Endothelial cell of umbilical vein (primary cell): ENCODE measurements at regions not wholly inside any gene's neighbourhood (a gene's known extent, or its start where the extent isn't known, plus 50 kb on each side); places are given as distances from the start of the nearest gene placed in this dataset.

Source experiments
- BruUV-seq: library from RNA; stranded (reverse); fragments of 400-500 nt; replicated peaks from 2 replicates; lab custom pipeline; 2021; lab: Mats Ljungman, UMichigan
- CTCF ChIA-PET: fragments of 300-600, 350-600 bp; sonication (Branson Sonifier 250); formaldehyde crosslinking; loops from one replicate; lab custom pipeline; 2021; ENCODE audit warnings: antibody characterized with exemption, inconsistent platforms; lab: Charles Lee
- POLR2A ChIA-PET: fragments of 300-600, 350-600 bp; sonication (Branson Sonifier 250); formaldehyde crosslinking; loops from one replicate; lab custom pipeline; 2021; ENCODE audit warnings: antibody characterized with exemption, inconsistent platforms; lab: Charles Lee
- DNase-seq: peaks from one replicate; pipeline ENCODE4 v3.0.0-alpha.2; 2011; ENCODE audit warnings: low read depth, low spot score
- FAIRE-seq: peaks from 2 replicates; lab custom pipeline; 2011; peaks lifted over from hg19 to GRCh38; lab: Jason Lieb, UNC
- H2AFZ ChIP-seq: 2 replicates; pipeline ENCODE4 v1.6.0; 2012; ENCODE audit warnings: low read depth, low read length, control low read depth, inconsistent platforms
- H3K27ac ChIP-seq: 2 replicates; pipeline ENCODE4 v1.5.1; 2011; ENCODE audit warnings: low read depth, mild to moderate bottlenecking, control low read depth, low read length, moderate library complexity; ENCODE audit not compliant: insufficient read depth
- H3K27me3 ChIP-seq, 2 experiments: 2 replicates each; pipeline versions ENCODE4 v1.6.0 to v1.6.1; 2011; ENCODE audit warnings: low read length in 2 of 2, mixed read lengths in 1 of 2; ENCODE audit not compliant: control insufficient read depth in 2 of 2, insufficient read depth in 2 of 2
- H3K36me3 ChIP-seq, 2 experiments: 2 replicates in 1 of 2; 3 replicates in 1 of 2; pipeline ENCODE4 v1.5.1; 2011; ENCODE audit warnings: low read length in 2 of 2, mild to moderate bottlenecking in 1 of 2, moderate library complexity in 1 of 2; ENCODE audit not compliant: control insufficient read depth in 2 of 2, insufficient read depth in 2 of 2; ENCODE audit errors: extremely low read depth in 1 of 2
- H3K4me1 ChIP-seq: 3 replicates; pipeline ENCODE4 v1.5.1; 2011; ENCODE audit warnings: mild to moderate bottlenecking, low read length; ENCODE audit not compliant: control insufficient read depth, insufficient read depth; ENCODE audit errors: extremely low read depth
- H3K4me2 ChIP-seq: 2 replicates; pipeline ENCODE4 v1.6.1; 2011; ENCODE audit warnings: low read length, control low read depth, mixed read lengths; ENCODE audit not compliant: insufficient read depth
- H3K4me3 ChIP-seq, 3 experiments: fragments of 200-600 bp in 1 of 3; sonication (generic), shearing (Covaris generic) in 1 of 3; replicated peaks in 1 of 3; 2 replicates each; pipeline ENCODE4 v1.5.1; 2011 to 2016; ENCODE audit warnings: control low read depth in 3 of 3, low read length in 3 of 3, mild to moderate bottlenecking in 2 of 3, inconsistent platforms in 1 of 3, low read depth in 1 of 3, moderate library complexity in 1 of 3; ENCODE audit not compliant: insufficient read depth in 1 of 3
- H3K79me2 ChIP-seq: 2 replicates; pipeline ENCODE4 v1.6.0; 2012; ENCODE audit warnings: low read length, inconsistent platforms; ENCODE audit not compliant: control insufficient read depth, insufficient read depth
- H3K9ac ChIP-seq: replicated peaks from 2 replicates; pipeline ENCODE3; 2011; ENCODE audit warnings: low read length, control low read depth; ENCODE audit not compliant: insufficient read depth; ENCODE audit errors: extremely low read depth
- H3K9me1 ChIP-seq: replicated peaks from 3 replicates; pipeline ENCODE4 v1.6.0; 2011; ENCODE audit warnings: mild to moderate bottlenecking, low read length; ENCODE audit not compliant: control insufficient read depth, insufficient read depth; ENCODE audit errors: extremely low read depth
- H3K9me3 ChIP-seq: replicated peaks from 2 replicates; pipeline ENCODE4 v1.5.1; 2012; ENCODE audit warnings: low read length, inconsistent platforms; ENCODE audit not compliant: control insufficient read depth, insufficient read depth
- H4K20me1 ChIP-seq: replicated peaks from 2 replicates; pipeline ENCODE3; 2011; ENCODE audit warnings: mild to moderate bottlenecking, low read length; ENCODE audit not compliant: control insufficient read depth, insufficient read depth; ENCODE audit errors: extremely low read depth
- CTCF ChIP-seq, 2 donors: IDR thresholded peaks; 1 replicate in 1 of 2; 2 replicates in 1 of 2; pipeline ENCODE4 v1.5.1; 2011; ENCODE audit warnings: low read length in 2 of 2, mild to moderate bottlenecking in 2 of 2, moderate library complexity in 2 of 2, control low read depth in 1 of 2, inconsistent platforms in 1 of 2, low read depth in 1 of 2; ENCODE audit not compliant: insufficient read depth in 1 of 2; ENCODE audit errors: extremely low read depth in 1 of 2
- EZH2 ChIP-seq: IDR thresholded peaks from 2 replicates; pipeline ENCODE4 v1.6.1; 2012; ENCODE audit warnings: borderline replicate concordance, low read depth, mild to moderate bottlenecking, moderate library complexity, low read length, inconsistent platforms; ENCODE audit not compliant: severe bottlenecking
- FOS ChIP-seq: IDR thresholded peaks from 2 replicates; pipeline ENCODE4 v1.6.1; 2011; ENCODE audit warnings: mild to moderate bottlenecking, low read length, moderate library complexity, borderline replicate concordance; ENCODE audit not compliant: insufficient read depth
- GATA2 ChIP-seq: IDR thresholded peaks from 2 replicates; pipeline ENCODE4 v1.7.0; 2011; ENCODE audit warnings: low read depth, mild to moderate bottlenecking, moderate library complexity, mixed read lengths, low read length; ENCODE audit not compliant: insufficient read length, insufficient read depth
- JUN ChIP-seq: IDR thresholded peaks from 2 replicates; pipeline ENCODE4 v1.6.1; 2011; ENCODE audit warnings: borderline replicate concordance, low read depth; ENCODE audit not compliant: insufficient read length, insufficient read depth
- MAX ChIP-seq: IDR thresholded peaks from 2 replicates; pipeline ENCODE4 v1.6.1; 2011; ENCODE audit not compliant: insufficient read depth, insufficient read length
- MYC ChIP-seq: IDR thresholded peaks from one replicate; pipeline ENCODE4 v1.6.1; 2011; ENCODE audit warnings: mild to moderate bottlenecking, low read depth, low read length
- POLR2A ChIP-seq: IDR thresholded peaks from 2 replicates; pipeline ENCODE4 v1.6.1; 2012; ENCODE audit warnings: low read depth, mild to moderate bottlenecking, control low read depth, low read length
- POLR2AphosphoS5 ChIP-seq: IDR thresholded peaks from 2 replicates; pipeline ENCODE4 v1.6.1; 2012; ENCODE audit warnings: low read depth, mild to moderate bottlenecking, control low read depth, low read length, moderate library complexity; ENCODE audit not compliant: insufficient read depth
- dilution Hi-C: fragments of 300-500 bp; cut with MboI; formaldehyde crosslinking; loops from one replicate; pipeline ENCODE4 v1.15.0; 2019; ENCODE audit warnings: low sequenced_read_pairs; ENCODE audit not compliant: extremely low pct_ligation_motif_present
- intact Hi-C: fragments of 100-400 bp; cut with micrococcal nuclease; formaldehyde crosslinking; loops from one replicate; pipeline ENCODE4 v1.10.0; 2022

- CTCF ChIA-PET = no interaction called here
- FAIRE-seq = no peak
Measured at GRCh38 chr2:118729760-118730159, 117.7 kb downstream of the EN1 start.

More at GRCh38 chr2:118729760-118730159, 117.7 kb downstream of the EN1 start:
- H3K4me2 ChIP-seq = no peak overlapping the region
- H3K9me3 ChIP-seq = no peaks in the 10 kb centered on the region
- H3K79me2 ChIP-seq = no peaks in the 10 kb centered on the region
- H3K9me1 ChIP-seq = no peaks in the 10 kb centered on the region
- no peak for DNase-seq
- H3K27me3 ChIP-seq = no peaks in the 10 kb centered on the region
- H3K9ac ChIP-seq = no peak overlapping the region
- no TSS peak for BruUV-seq
- POLR2A ChIA-PET = no interaction called here
- H2AFZ ChIP-seq = no peak overlapping the region
- H4K20me1 ChIP-seq = no peaks in the 10 kb centered on the region
- TF ChIP-seq POLR2A (no peak), CTCF (IDR thresholded peaks at IDR 0.05; ENCODE audit: extremely low read depth in 1 of 2, insufficient read depth in 1 of 2, low read depth in 1 of 2, low read length in 2 of 2) (no peak), GATA2 (no peak), EZH2 (no peak), MYC (no peak), JUN (no peak), MAX (no peak), POLR2AphosphoS5 (no peak), FOS (no peak)
- no peaks in the 10 kb centered on the region for H3K4me1 ChIP-seq
- dilution Hi-C loops = no loop called here
- intact Hi-C loops = no loop called here
- no peak overlapping the region for H3K27ac ChIP-seq
- H3K4me3 ChIP-seq = no peak overlapping the region
- H3K36me3 ChIP-seq = no peaks in the 10 kb centered on the region
